ENCODE measurements at regions not wholly inside any gene's neighbourhood (a gene's known extent, or its start where the extent isn't known, plus 50 kb on each side); places are given as distances from the start of the nearest gene placed in this dataset.
"Not testable (repeated sequence)": the region's sequence is repeated elsewhere in the genome, so short reads cannot be mapped to it uniquely, and the experiment has no call there.

GRCh38 chr13:53112522-53112921 lies 83.9 kb downstream of the OLFM4 start:
- Histone ChIP-seq H3K36me3 (no peaks in the 10 kb centered on the region), H3K27ac (no peak overlapping the region), H3K27me3 (no peaks in the 10 kb centered on the region), H3K9me3 (peaks cover 0 to 2% (median 0%) of the 10 kb centered on the region in 4 donors), H3K4me1 (no peaks in the 10 kb centered on the region), H3K4me3 (no peak overlapping the region)
- DNase-seq: no peak
- TF ChIP-seq POLR2A (IDR thresholded peaks at IDR 0.05): no peak
- no peak for TF ChIP-seq CTCF (IDR thresholded peaks at IDR 0.05)

- not testable (repeated sequence) for H3K9me3 ChIP-seq, H3K4me3 ChIP-seq, H3K27ac ChIP-seq, H3K27me3 ChIP-seq, DNase-seq, H3K4me1 ChIP-seq, H3K36me3 ChIP-seq
Measured at GRCh38 chr13:53117048-53117447, 88.4 kb downstream of the OLFM4 start.

- no peaks in the 10 kb centered on the region for H3K4me1 ChIP-seq
- DNase-seq: no peak
- no peaks in the 10 kb centered on the region for H3K36me3 ChIP-seq
- H3K4me3 ChIP-seq: no peak overlapping the region
- TF ChIP-seq POLR2A (IDR thresholded peaks at IDR 0.05): no peak
- TF ChIP-seq CTCF (IDR thresholded peaks at IDR 0.05): no peak
- H3K9me3 ChIP-seq: peaks cover 0 to 5% (median 1%) of the 10 kb centered on the region in 4 donors
- H3K27me3 ChIP-seq: no peaks in the 10 kb centered on the region
- H3K27ac ChIP-seq: no peak overlapping the region
Measured at GRCh38 chr13:53121131-53121773, 92.6 kb downstream of the OLFM4 start.

- H3K27ac ChIP-seq: no peak overlapping the region
- H3K4me1 ChIP-seq: no peaks in the 10 kb centered on the region
- TF ChIP-seq CTCF (IDR thresholded peaks at IDR 0.05): no peak
- TF ChIP-seq POLR2A (IDR thresholded peaks at IDR 0.05): no peak
- no peaks in the 10 kb centered on the region for H3K36me3 ChIP-seq
- H3K9me3 ChIP-seq: peaks cover 0 to 5% (median 1%) of the 10 kb centered on the region in 4 donors
- no peak overlapping the region for H3K4me3 ChIP-seq
- no peak for DNase-seq
- no peaks in the 10 kb centered on the region for H3K27me3 ChIP-seq
Measured at GRCh38 chr13:53121919-53122318, 93.3 kb downstream of the OLFM4 start.

GRCh38 chr13:53123536-53123935 lies 94.9 kb downstream of the OLFM4 start:
- no peak for DNase-seq
- Histone ChIP-seq H3K27me3 (no peaks in the 10 kb centered on the region), H3K4me1 (no peaks in the 10 kb centered on the region), H3K36me3 (no peaks in the 10 kb centered on the region), H3K27ac (no peak overlapping the region), H3K9me3 (no peaks in the 10 kb centered on the region), H3K4me3 (no peak overlapping the region)
- TF ChIP-seq POLR2A (IDR thresholded peaks at IDR 0.05): no peak
- TF ChIP-seq CTCF (IDR thresholded peaks at IDR 0.05): no peak

GRCh38 chr13:53124623-53125022 lies 96.0 kb downstream of the OLFM4 start:
- no peak overlapping the region for H3K4me3 ChIP-seq
- no peaks in the 10 kb centered on the region for H3K9me3 ChIP-seq
- no peak overlapping the region for H3K27ac ChIP-seq
- DNase-seq: no peak
- no peaks in the 10 kb centered on the region for H3K27me3 ChIP-seq
- H3K4me1 ChIP-seq: no peaks in the 10 kb centered on the region
- TF ChIP-seq POLR2A (IDR thresholded peaks at IDR 0.05) (no peak), CTCF (IDR thresholded peaks at IDR 0.05) (no peak)
- H3K36me3 ChIP-seq: no peaks in the 10 kb centered on the region
